CD14-positive monocyte (primary cell): ENCODE measurements at regions not wholly inside any gene's neighbourhood (a gene's known extent, or its start where the extent isn't known, plus 50 kb on each side); places are given as distances from the start of the nearest gene placed in this dataset.
"Not testable (repeated sequence)": the region's sequence is repeated elsewhere in the genome, so short reads cannot be mapped to it uniquely, and the experiment has no call there.

Experiments used
- DNase-seq, 3 donors: peaks; one replicate each; pipeline ENCODE4 v3.0.0-alpha.2; 2011 to 2022
- H2AFZ ChIP-seq: 2 replicates; pipeline ENCODE4 v1.6.0; 2012; ENCODE audit warnings: mild to moderate bottlenecking, low read depth, low read length, inconsistent platforms; ENCODE audit not compliant: insufficient read depth, poor library complexity, severe bottlenecking
- H3K27ac ChIP-seq, 2 donors: 1 replicate in 1 of 2; 2 replicates in 1 of 2; pipeline ENCODE4 v1.5.1; 2012 to 2013; ENCODE audit warnings: low read length in 2 of 2, control low read depth in 1 of 2, inconsistent platforms in 1 of 2, low read depth in 1 of 2, mild to moderate bottlenecking in 1 of 2
- H3K27me3 ChIP-seq, 2 donors: one replicate each; pipeline versions ENCODE4 v1.6.0 to v1.6.1; 2011 to 2013; ENCODE audit warnings: low read length in 2 of 2; ENCODE audit not compliant: control insufficient read depth in 2 of 2, insufficient read depth in 2 of 2
- H3K36me3 ChIP-seq, 2 donors: replicated peaks in 1 of 2; 1 replicate in 1 of 2; 2 replicates in 1 of 2; pipeline versions ENCODE4 v1.5.1 to v1.6.1; 2012 to 2013; ENCODE audit warnings: low read length in 2 of 2, control low read depth in 1 of 2, inconsistent platforms in 1 of 2, mild to moderate bottlenecking in 1 of 2; ENCODE audit not compliant: insufficient read depth in 2 of 2, control insufficient read depth in 1 of 2
- H3K4me1 ChIP-seq, 2 donors: 1 replicate in 1 of 2; 2 replicates in 1 of 2; pipeline versions ENCODE4 v1.5.1 to v1.6.1; 2012 to 2013; ENCODE audit warnings: low read length in 2 of 2, control low read depth in 1 of 2, inconsistent platforms in 1 of 2, mild to moderate bottlenecking in 1 of 2, moderate library complexity in 1 of 2; ENCODE audit not compliant: insufficient read depth in 2 of 2, control insufficient read depth in 1 of 2
- H3K4me2 ChIP-seq: replicated peaks from 2 replicates; pipeline ENCODE3; 2012; ENCODE audit warnings: low read length, moderate library complexity, mild to moderate bottlenecking; ENCODE audit not compliant: poor library complexity, severe bottlenecking; ENCODE audit errors: extremely low read depth
- H3K4me3 ChIP-seq, 3 experiments: fragments of 200-600 bp in 1 of 3; sonication (generic) in 1 of 3; replicated peaks in 1 of 3; 1 replicate in 2 of 3; 2 replicates in 1 of 3; pipeline ENCODE4 v1.5.1; 2011 to 2013; ENCODE audit warnings: low read length in 3 of 3, mild to moderate bottlenecking in 3 of 3, control low read depth in 2 of 3, low read depth in 2 of 3, inconsistent platforms in 1 of 3, moderate library complexity in 1 of 3
- H3K79me2 ChIP-seq: 2 replicates; pipeline ENCODE4 v1.6.0; 2012; ENCODE audit warnings: mild to moderate bottlenecking, control low read depth, inconsistent platforms, low read length, moderate library complexity; ENCODE audit not compliant: insufficient read depth
- H3K9ac ChIP-seq: 2 replicates; pipeline ENCODE4 v1.6.0; 2017; ENCODE audit warnings: low read length, mild to moderate bottlenecking; ENCODE audit not compliant: insufficient read depth, poor library complexity, severe bottlenecking
- H3K9me3 ChIP-seq, 2 donors: replicated peaks in 1 of 2; 1 replicate in 1 of 2; 2 replicates in 1 of 2; pipeline versions ENCODE4 v1.5.1 to v1.6.1; 2012 to 2013; ENCODE audit warnings: low read length in 2 of 2, control low read depth in 1 of 2; ENCODE audit not compliant: control insufficient read depth in 1 of 2, insufficient read depth in 1 of 2
- H4K20me1 ChIP-seq: 2 replicates; pipeline ENCODE4 v1.6.0; 2012; ENCODE audit warnings: mild to moderate bottlenecking, low read length, control low read depth, moderate library complexity; ENCODE audit not compliant: insufficient read depth
- H3K27ac Mint-ChIP-seq, 7 donors: one replicate each; pipeline ENCODE4 v1.8.0; 2020; ENCODE audit warnings: mild to moderate bottlenecking in 7 of 7, mixed read lengths in 7 of 7, moderate library complexity in 6 of 7, inconsistent platforms in 2 of 7
- H3K27me3 Mint-ChIP-seq, 3 donors: one replicate each; pipeline ENCODE4 v1.8.0; 2021 to 2022; ENCODE audit warnings: low read depth in 3 of 3, mild to moderate bottlenecking in 3 of 3, mixed read lengths in 3 of 3, moderate library complexity in 3 of 3, inconsistent platforms in 1 of 3
- H3K36me3 Mint-ChIP-seq, 2 donors: one replicate each; pipeline ENCODE4 v1.8.0; 2020; ENCODE audit warnings: mixed read lengths in 2 of 2, inconsistent platforms in 1 of 2, mild to moderate bottlenecking in 1 of 2
- H3K4me1 Mint-ChIP-seq: one replicate; pipeline ENCODE4 v1.8.0; 2020; ENCODE audit warnings: mild to moderate bottlenecking, mixed read lengths
- H3K4me3 Mint-ChIP-seq, 2 donors: one replicate each; pipeline ENCODE4 v1.8.0; 2020; ENCODE audit warnings: mild to moderate bottlenecking in 2 of 2, mixed read lengths in 2 of 2, moderate library complexity in 1 of 2
- H3K9me3 Mint-ChIP-seq, 7 donors: one replicate each; pipeline ENCODE4 v1.8.0; 2020 to 2022; ENCODE audit warnings: mixed read lengths in 7 of 7, mild to moderate bottlenecking in 6 of 7, moderate library complexity in 6 of 7, inconsistent platforms in 2 of 7
- WGBS: methylation state at CpG from one replicate; pipeline ENCODE4 v1.1.5; 2013; ENCODE audit warnings: missing lambda C conversion rate; ENCODE audit not compliant: insufficient coverage; 5-methylcytosine and 5-hydroxymethylcytosine counted together
- intact Hi-C, 2 donors: fragments of 100-400 bp; cut with micrococcal nuclease; formaldehyde crosslinking; loops; one replicate each; pipeline versions ENCODE4 v1.15.0 to v1.15.1; 2023

DNA sequence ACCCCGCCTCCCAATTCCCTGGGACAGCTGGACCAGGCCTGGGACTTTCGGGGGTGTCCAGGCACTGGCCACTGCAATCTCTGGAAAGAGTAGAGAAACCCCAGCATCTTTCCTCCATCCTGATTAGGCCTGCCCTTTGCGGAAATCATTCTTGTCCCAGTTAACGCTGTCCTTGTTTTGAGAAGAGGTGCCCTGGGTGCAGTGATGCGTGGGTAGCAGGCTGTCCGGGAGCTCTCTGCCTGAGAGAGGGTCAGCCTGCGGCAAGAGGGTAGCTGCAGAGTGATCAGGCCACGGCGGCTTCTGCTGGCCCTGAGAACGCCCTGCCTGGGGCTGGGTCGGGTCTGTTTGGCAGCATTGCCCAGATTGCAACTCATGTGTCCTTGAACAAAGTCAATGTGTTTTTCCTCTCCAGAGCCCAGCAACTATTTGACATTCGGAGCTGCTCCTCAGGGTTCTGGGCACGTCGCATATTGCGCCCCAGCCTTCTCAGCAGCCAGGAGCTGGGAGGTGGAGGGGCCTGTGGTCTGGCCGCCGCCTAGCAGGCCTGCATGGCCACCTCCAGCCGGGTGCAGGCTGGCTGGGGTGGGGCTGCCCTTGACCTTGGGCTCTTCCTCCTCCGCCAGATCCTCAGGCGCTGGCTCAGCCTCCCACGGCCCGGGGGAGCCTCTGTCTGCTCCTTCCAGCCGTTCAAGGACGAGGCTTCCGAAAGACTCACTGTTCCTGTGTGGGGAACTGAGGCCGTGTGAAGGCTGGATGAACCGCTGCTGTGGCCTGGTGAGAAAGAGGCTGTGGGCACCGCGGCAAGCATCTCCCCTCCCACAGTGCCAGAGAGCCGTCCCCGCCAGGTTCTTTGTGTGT is 150.1 kb upstream of the ZNF469 start:
- H3K36me3 ChIP-seq, H2AFZ ChIP-seq, H3K27ac ChIP-seq, DNase-seq, H3K27ac Mint-ChIP-seq, H3K4me2 ChIP-seq, H3K9me3 ChIP-seq, H3K4me1 ChIP-seq, H3K9me3 Mint-ChIP-seq, H3K4me1 Mint-ChIP-seq, H3K4me3 ChIP-seq, H3K27me3 ChIP-seq, H3K79me2 ChIP-seq, intact Hi-C loops, H3K4me3 Mint-ChIP-seq, H4K20me1 ChIP-seq, H3K9ac ChIP-seq, H3K36me3 Mint-ChIP-seq: not testable (repeated sequence)
- peaks cover 7 to 11% (median 9%) of the 10 kb centered on the region in 3 donors for H3K27me3 Mint-ChIP-seq
- WGBS, result 97% methylated on average over 4 of the region's 31 CpGs

DNA sequence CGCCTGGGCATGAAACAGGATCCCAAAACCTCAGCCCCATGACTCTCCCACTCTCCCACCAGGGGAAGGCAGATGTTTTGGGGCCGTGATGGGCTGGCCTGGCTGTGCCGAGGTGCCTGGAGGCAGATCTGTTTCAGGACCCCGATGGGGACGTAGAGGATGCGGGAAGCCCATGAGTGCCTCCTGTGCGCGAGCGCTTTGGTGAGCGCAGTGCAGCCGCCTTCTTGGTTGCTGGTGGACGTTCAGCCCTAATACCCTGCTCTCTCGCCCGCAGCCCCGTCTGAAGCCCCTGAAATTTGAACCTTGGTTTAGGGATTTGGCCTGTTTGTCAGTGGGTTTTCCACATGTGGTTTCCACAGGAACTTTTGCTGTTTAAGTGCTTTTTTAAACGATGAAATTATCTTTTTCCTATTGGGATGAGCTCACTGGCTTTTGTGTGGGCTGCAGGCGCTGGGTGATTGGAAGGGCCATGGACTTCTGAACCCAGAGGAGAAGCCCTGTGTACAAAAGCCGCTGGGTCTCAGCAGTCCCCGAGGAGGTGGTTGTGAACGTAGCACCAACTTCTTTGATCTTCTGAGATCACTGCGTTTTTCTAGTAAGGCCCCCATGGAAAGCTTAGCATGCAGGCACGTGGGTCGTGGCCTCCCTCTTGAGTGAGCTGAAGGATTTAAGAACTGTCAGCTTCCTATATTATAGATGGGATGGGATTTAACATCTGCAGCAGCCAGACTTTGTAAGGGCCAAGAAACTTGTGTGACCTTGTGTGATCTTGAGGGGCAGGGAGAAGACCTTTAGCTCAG is 148.9 kb upstream of the ZNF469 start:
- not testable (repeated sequence) for H3K36me3 ChIP-seq

DNA sequence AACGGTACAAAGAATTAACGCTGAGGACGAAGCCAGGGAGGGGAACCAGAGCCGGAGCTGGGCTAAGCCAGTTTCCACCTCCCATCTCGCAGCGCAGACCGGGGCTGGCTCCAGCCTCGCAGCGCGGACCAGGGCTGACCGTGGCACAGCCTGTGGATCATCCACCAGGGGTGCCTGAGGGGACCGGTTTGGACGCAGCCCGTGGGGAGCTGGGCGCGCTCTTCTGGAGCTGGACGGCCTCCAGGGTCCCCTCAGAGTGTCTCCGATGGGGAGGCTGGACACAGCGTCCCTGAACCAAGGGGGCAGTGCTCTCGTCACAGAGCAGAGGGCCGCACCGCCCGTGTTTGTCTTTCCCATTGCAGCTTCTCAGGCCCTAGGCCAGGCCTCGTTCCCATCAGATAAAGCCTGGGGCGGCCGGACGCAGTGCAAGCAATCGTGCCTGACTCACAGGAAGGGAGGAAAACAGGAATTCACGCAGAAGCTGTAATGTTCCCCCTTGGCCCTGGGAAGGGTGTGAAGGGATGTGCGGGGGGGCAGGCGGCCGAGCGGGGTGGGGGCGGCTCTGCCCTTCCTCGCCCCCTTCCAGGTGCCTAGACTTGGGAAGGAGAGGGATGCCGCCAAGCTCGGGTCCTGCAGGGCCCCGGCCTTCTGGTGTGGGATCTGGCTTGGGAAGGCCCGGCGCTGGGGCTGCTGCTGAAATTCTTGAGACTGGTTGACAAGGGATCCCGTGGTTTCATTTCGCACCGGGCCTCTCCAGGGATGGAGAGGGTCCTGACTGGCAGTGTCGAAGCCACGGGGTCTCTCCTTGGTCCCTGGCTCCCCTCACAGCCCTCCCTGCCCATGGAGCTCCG is 148.1 kb upstream of the ZNF469 start:
- H3K4me2 ChIP-seq, H3K9me3 ChIP-seq, H3K4me1 ChIP-seq, H3K9me3 Mint-ChIP-seq, H3K36me3 ChIP-seq, DNase-seq, H3K79me2 ChIP-seq, H3K4me3 ChIP-seq, H3K27ac ChIP-seq, H3K27ac Mint-ChIP-seq, H3K36me3 Mint-ChIP-seq, H3K4me1 Mint-ChIP-seq, H3K4me3 Mint-ChIP-seq, H2AFZ ChIP-seq, H3K9ac ChIP-seq, H4K20me1 ChIP-seq, intact Hi-C loops, H3K27me3 ChIP-seq: not testable (repeated sequence)
- peaks cover 6 to 17% (median 14%) of the 10 kb centered on the region in 3 donors for H3K27me3 Mint-ChIP-seq
- 85% methylated on average over 24 of the region's 46 CpGs for WGBS

More for the DNA sequence above, 148.9 kb upstream of the ZNF469 start:
- H3K36me3 Mint-ChIP-seq, intact Hi-C loops, H4K20me1 ChIP-seq, H3K4me3 ChIP-seq, H3K4me1 Mint-ChIP-seq, H3K9ac ChIP-seq, H3K4me1 ChIP-seq, H2AFZ ChIP-seq, H3K79me2 ChIP-seq, H3K27ac ChIP-seq, DNase-seq, H3K27me3 ChIP-seq, H3K9me3 Mint-ChIP-seq, H3K27ac Mint-ChIP-seq, H3K4me3 Mint-ChIP-seq, H3K4me2 ChIP-seq, H3K9me3 ChIP-seq: not testable (repeated sequence)
- H3K27me3 Mint-ChIP-seq, result peaks cover 7 to 17% (median 14%) of the 10 kb centered on the region in 3 donors
- 87% methylated on average over 18 of the region's 23 CpGs for WGBS

DNA sequence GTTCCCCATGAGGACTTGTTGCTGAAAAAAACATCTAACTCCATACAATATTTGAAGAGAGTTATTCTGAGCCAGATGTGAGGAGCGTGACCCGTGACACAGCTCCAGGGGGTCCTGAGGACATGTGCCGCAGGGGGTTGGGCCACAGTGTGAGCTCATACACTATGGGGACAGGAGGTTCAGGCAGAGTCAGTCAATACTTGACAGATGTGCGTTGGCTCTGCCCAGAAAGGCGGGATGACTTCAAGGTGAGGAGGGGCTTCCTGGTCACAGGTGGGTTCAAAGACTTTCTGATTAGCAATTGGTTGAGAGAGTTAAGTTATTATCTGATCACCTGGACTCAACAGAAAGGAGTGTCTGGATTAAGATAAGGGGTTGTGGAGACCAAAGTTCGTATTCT is 147.1 kb upstream of the ZNF469 start:
- H3K36me3 Mint-ChIP-seq, H4K20me1 ChIP-seq, intact Hi-C loops, H3K4me3 ChIP-seq, H3K9ac ChIP-seq, H3K27me3 ChIP-seq, H3K79me2 ChIP-seq, H3K27ac Mint-ChIP-seq, H2AFZ ChIP-seq, H3K9me3 Mint-ChIP-seq, DNase-seq, H3K36me3 ChIP-seq, H3K4me2 ChIP-seq, H3K4me1 ChIP-seq, H3K9me3 ChIP-seq, H3K4me1 Mint-ChIP-seq, H3K27ac ChIP-seq: not testable (repeated sequence)
- H3K4me3 Mint-ChIP-seq, result peak overlapping the region in 1 of 2 donors; percentile 55
- 98% methylated on average over 3 of the region's 6 CpGs for WGBS
- peaks cover 6 to 17% (median 16%) of the 10 kb centered on the region in 3 donors for H3K27me3 Mint-ChIP-seq
